ENCODE measurements at regions not wholly inside any gene's neighbourhood (a gene's known extent, or its start where the extent isn't known, plus 50 kb on each side); places are given as distances from the start of the nearest gene placed in this dataset.

GRCh38 chr4:33446953-33447352, 2726.8 kb downstream of the PCDH7 start:
- H3K9me3 ChIP-seq (ENCODE audit: control insufficient read depth in 2 of 2, insufficient read depth in 1 of 2, low read depth in 1 of 2, low read length in 1 of 2) = no peaks in the 10 kb centered on the region
- WGBS, 2 donors = 79 to 81% methylated on average over 2 of the region's 2 CpGs

GRCh38 chr4:33448948-33449347, 2728.8 kb downstream of the PCDH7 start:
- Histone ChIP-seq H3K27ac (ENCODE audit: low read depth in 2 of 2, low read length in 1 of 2) (no peak overlapping the region), H3K27me3 (ENCODE audit: control insufficient read depth in 1 of 2, insufficient read depth in 2 of 2, low read length in 2 of 2) (no peaks in the 10 kb centered on the region), H3K4me3 (ENCODE audit: low read depth in 1 of 2, low read length in 2 of 2) (no peak overlapping the region), H3K4me1 (ENCODE audit: control insufficient read depth in 2 of 2, insufficient read depth in 2 of 2, low read length in 1 of 2) (no peaks in the 10 kb centered on the region), H3K36me3 (ENCODE audit: control insufficient read depth in 2 of 2, insufficient read depth in 2 of 2, low read length in 1 of 2) (no peaks in the 10 kb centered on the region), H3K9me3 (ENCODE audit: control insufficient read depth in 2 of 2, insufficient read depth in 1 of 2, low read depth in 1 of 2, low read length in 1 of 2) (peaks cover 2 to 3% of the 10 kb centered on the region in 2 donors)
- 70 to 74% methylated on average over 3 of the region's 3 CpGs for WGBS, 2 donors

More at GRCh38 chr4:33446953-33447352, 2726.8 kb downstream of the PCDH7 start:
- no peaks in the 10 kb centered on the region for H3K36me3 ChIP-seq (ENCODE audit: control insufficient read depth in 2 of 2, insufficient read depth in 2 of 2, low read length in 1 of 2)
- H3K27ac ChIP-seq (ENCODE audit: low read depth in 2 of 2, low read length in 1 of 2) = no peak overlapping the region
- no peaks in the 10 kb centered on the region for H3K27me3 ChIP-seq (ENCODE audit: control insufficient read depth in 1 of 2, insufficient read depth in 2 of 2, low read length in 2 of 2)
- no peaks in the 10 kb centered on the region for H3K4me1 ChIP-seq (ENCODE audit: control insufficient read depth in 2 of 2, insufficient read depth in 2 of 2, low read length in 1 of 2)
- H3K4me3 ChIP-seq (ENCODE audit: low read depth in 1 of 2, low read length in 2 of 2) = no peak overlapping the region

GRCh38 chr4:33453436-33453835, 2733.3 kb downstream of the PCDH7 start:
- no peaks in the 10 kb centered on the region for H3K4me1 ChIP-seq (ENCODE audit: control insufficient read depth in 2 of 2, insufficient read depth in 2 of 2, low read length in 1 of 2)
- no peak overlapping the region for H3K27ac ChIP-seq (ENCODE audit: low read depth in 2 of 2, low read length in 1 of 2)
- peaks cover 2 to 3% of the 10 kb centered on the region in 2 donors for H3K9me3 ChIP-seq (ENCODE audit: control insufficient read depth in 2 of 2, insufficient read depth in 1 of 2, low read depth in 1 of 2, low read length in 1 of 2)

GRCh38 chr4:33453916-33454315, 2733.7 kb downstream of the PCDH7 start:
- Histone ChIP-seq H3K27ac (ENCODE audit: low read depth in 2 of 2, low read length in 1 of 2) (no peak overlapping the region), H3K36me3 (ENCODE audit: control insufficient read depth in 2 of 2, insufficient read depth in 2 of 2, low read length in 1 of 2) (no peaks in the 10 kb centered on the region)
- 53 to 60% methylated on average over 1 of the region's 1 CpG for WGBS, 2 donors

More at GRCh38 chr4:33453436-33453835, 2733.3 kb downstream of the PCDH7 start:
- H3K36me3 ChIP-seq (ENCODE audit: control insufficient read depth in 2 of 2, insufficient read depth in 2 of 2, low read length in 1 of 2) = no peaks in the 10 kb centered on the region
- H3K4me3 ChIP-seq (ENCODE audit: low read depth in 1 of 2, low read length in 2 of 2) = no peak overlapping the region
- no peaks in the 10 kb centered on the region for H3K27me3 ChIP-seq (ENCODE audit: control insufficient read depth in 1 of 2, insufficient read depth in 2 of 2, low read length in 2 of 2)

GRCh38 chr4:33465565-33465964, 2745.4 kb downstream of the PCDH7 start:
- no peak overlapping the region for H3K27ac ChIP-seq (ENCODE audit: low read depth in 2 of 2, low read length in 1 of 2)

More at GRCh38 chr4:33453916-33454315, 2733.7 kb downstream of the PCDH7 start:
- H3K9me3 ChIP-seq (ENCODE audit: control insufficient read depth in 2 of 2, insufficient read depth in 1 of 2, low read depth in 1 of 2, low read length in 1 of 2) = peaks cover 2 to 3% of the 10 kb centered on the region in 2 donors
- no peaks in the 10 kb centered on the region for H3K27me3 ChIP-seq (ENCODE audit: control insufficient read depth in 1 of 2, insufficient read depth in 2 of 2, low read length in 2 of 2)
- no peaks in the 10 kb centered on the region for H3K4me1 ChIP-seq (ENCODE audit: control insufficient read depth in 2 of 2, insufficient read depth in 2 of 2, low read length in 1 of 2)
- no peak overlapping the region for H3K4me3 ChIP-seq (ENCODE audit: low read depth in 1 of 2, low read length in 2 of 2)

GRCh38 chr4:33467291-33467690, 2747.1 kb downstream of the PCDH7 start:
- Histone ChIP-seq H3K9me3 (ENCODE audit: control insufficient read depth in 2 of 2, insufficient read depth in 1 of 2, low read depth in 1 of 2, low read length in 1 of 2) (peaks cover 0 to 7% of the 10 kb centered on the region in 2 donors), H3K27me3 (ENCODE audit: control insufficient read depth in 1 of 2, insufficient read depth in 2 of 2, low read length in 2 of 2) (no peaks in the 10 kb centered on the region), H3K27ac (ENCODE audit: low read depth in 2 of 2, low read length in 1 of 2) (no peak overlapping the region), H3K36me3 (ENCODE audit: control insufficient read depth in 2 of 2, insufficient read depth in 2 of 2, low read length in 1 of 2) (no peaks in the 10 kb centered on the region), H3K4me3 (ENCODE audit: low read depth in 1 of 2, low read length in 2 of 2) (no peak overlapping the region), H3K4me1 (ENCODE audit: control insufficient read depth in 2 of 2, insufficient read depth in 2 of 2, low read length in 1 of 2) (no peaks in the 10 kb centered on the region)
- 88 to 89% methylated on average over 13 of the region's 13 CpGs for WGBS, 2 donors

More at GRCh38 chr4:33465565-33465964, 2745.4 kb downstream of the PCDH7 start:
- H3K36me3 ChIP-seq (ENCODE audit: control insufficient read depth in 2 of 2, insufficient read depth in 2 of 2, low read length in 1 of 2) = no peaks in the 10 kb centered on the region
- no peaks in the 10 kb centered on the region for H3K27me3 ChIP-seq (ENCODE audit: control insufficient read depth in 1 of 2, insufficient read depth in 2 of 2, low read length in 2 of 2)
- H3K9me3 ChIP-seq (ENCODE audit: control insufficient read depth in 2 of 2, insufficient read depth in 1 of 2, low read depth in 1 of 2, low read length in 1 of 2) = no peaks in the 10 kb centered on the region
- no peak overlapping the region for H3K4me3 ChIP-seq (ENCODE audit: low read depth in 1 of 2, low read length in 2 of 2)
- no peaks in the 10 kb centered on the region for H3K4me1 ChIP-seq (ENCODE audit: control insufficient read depth in 2 of 2, insufficient read depth in 2 of 2, low read length in 1 of 2)

GRCh38 chr4:33470805-33471204, 2750.6 kb downstream of the PCDH7 start:
- 87 to 91% methylated on average over 4 of the region's 4 CpGs for WGBS, 2 donors
- no peak overlapping the region for H3K4me3 ChIP-seq (ENCODE audit: low read depth in 1 of 2, low read length in 2 of 2)
- H3K36me3 ChIP-seq (ENCODE audit: control insufficient read depth in 2 of 2, insufficient read depth in 2 of 2, low read length in 1 of 2) = no peaks in the 10 kb centered on the region
- peaks cover 0 to 7% of the 10 kb centered on the region in 2 donors for H3K9me3 ChIP-seq (ENCODE audit: control insufficient read depth in 2 of 2, insufficient read depth in 1 of 2, low read depth in 1 of 2, low read length in 1 of 2)
- no peak overlapping the region for H3K27ac ChIP-seq (ENCODE audit: low read depth in 2 of 2, low read length in 1 of 2)
- no peaks in the 10 kb centered on the region for H3K27me3 ChIP-seq (ENCODE audit: control insufficient read depth in 1 of 2, insufficient read depth in 2 of 2, low read length in 2 of 2)
- no peaks in the 10 kb centered on the region for H3K4me1 ChIP-seq (ENCODE audit: control insufficient read depth in 2 of 2, insufficient read depth in 2 of 2, low read length in 1 of 2)

GRCh38 chr4:33477715-33478114, 2757.5 kb downstream of the PCDH7 start:
- Histone ChIP-seq H3K9me3 (ENCODE audit: control insufficient read depth in 2 of 2, insufficient read depth in 1 of 2, low read depth in 1 of 2, low read length in 1 of 2) (no peaks in the 10 kb centered on the region), H3K27ac (ENCODE audit: low read depth in 2 of 2, low read length in 1 of 2) (no peak overlapping the region), H3K4me3 (ENCODE audit: low read depth in 1 of 2, low read length in 2 of 2) (no peak overlapping the region), H3K36me3 (ENCODE audit: control insufficient read depth in 2 of 2, insufficient read depth in 2 of 2, low read length in 1 of 2) (no peaks in the 10 kb centered on the region), H3K27me3 (ENCODE audit: control insufficient read depth in 1 of 2, insufficient read depth in 2 of 2, low read length in 2 of 2) (no peaks in the 10 kb centered on the region), H3K4me1 (ENCODE audit: control insufficient read depth in 2 of 2, insufficient read depth in 2 of 2, low read length in 1 of 2) (no peaks in the 10 kb centered on the region)
- WGBS, 2 donors = 50 to 61% methylated on average over 4 of the region's 4 CpGs

GRCh38 chr4:33482773-33483172, 2761.5 kb downstream of the ARAP2 start:
- Histone ChIP-seq H3K4me3 (ENCODE audit: low read depth in 1 of 2, low read length in 2 of 2) (no peak overlapping the region), H3K36me3 (ENCODE audit: control insufficient read depth in 2 of 2, insufficient read depth in 2 of 2, low read length in 1 of 2) (no peaks in the 10 kb centered on the region), H3K4me1 (ENCODE audit: control insufficient read depth in 2 of 2, insufficient read depth in 2 of 2, low read length in 1 of 2) (no peaks in the 10 kb centered on the region), H3K27me3 (ENCODE audit: control insufficient read depth in 1 of 2, insufficient read depth in 2 of 2, low read length in 2 of 2) (no peaks in the 10 kb centered on the region), H3K9me3 (ENCODE audit: control insufficient read depth in 2 of 2, insufficient read depth in 1 of 2, low read depth in 1 of 2, low read length in 1 of 2) (no peaks in the 10 kb centered on the region), H3K27ac (ENCODE audit: low read depth in 2 of 2, low read length in 1 of 2) (no peak overlapping the region)
- 48 to 80% methylated on average over 1 of the region's 1 CpG for WGBS, 2 donors

GRCh38 chr4:33485111-33485510, 2759.2 kb downstream of the ARAP2 start:
- Histone ChIP-seq H3K4me3 (ENCODE audit: low read depth in 1 of 2, low read length in 2 of 2) (no peak overlapping the region), H3K36me3 (ENCODE audit: control insufficient read depth in 2 of 2, insufficient read depth in 2 of 2, low read length in 1 of 2) (no peaks in the 10 kb centered on the region), H3K9me3 (ENCODE audit: control insufficient read depth in 2 of 2, insufficient read depth in 1 of 2, low read depth in 1 of 2, low read length in 1 of 2) (no peaks in the 10 kb centered on the region), H3K27me3 (ENCODE audit: control insufficient read depth in 1 of 2, insufficient read depth in 2 of 2, low read length in 2 of 2) (no peaks in the 10 kb centered on the region), H3K4me1 (ENCODE audit: control insufficient read depth in 2 of 2, insufficient read depth in 2 of 2, low read length in 1 of 2) (no peaks in the 10 kb centered on the region), H3K27ac (ENCODE audit: low read depth in 2 of 2, low read length in 1 of 2) (no peak overlapping the region)
- 60 to 61% methylated on average over 3 of the region's 3 CpGs for WGBS, 2 donors

Measured in esophagus (tissue), 2 donors.